ENCODE measurements at regions not wholly inside any gene's neighbourhood (a gene's known extent, or its start where the extent isn't known, plus 50 kb on each side); places are given as distances from the start of the nearest gene placed in this dataset.

- TF ChIP-seq CTCF (IDR thresholded peaks at IDR 0.05) (no peak), EZH2 (IDR thresholded peaks at IDR 0.05; ENCODE audit: borderline replicate concordance, insufficient read depth, low read depth, low read length, poor library complexity, severe bottlenecking) (no peak)
Observed at GRCh38 chr6:25065666-25066065, 129.9 kb upstream of the RIPOR2 start.
